GM21390 (cell line): ENCODE measurements at regions not wholly inside any gene's neighbourhood (a gene's known extent, or its start where the extent isn't known, plus 50 kb on each side); places are given as distances from the start of the nearest gene placed in this dataset.
A peak's percentile ranks its signal among the peaks of the same experiment; 100 is the strongest.

Source experiments
- ATAC-seq: cut with Tn5 transposase; IDR thresholded peaks from one replicate; pipeline ENCODE4 v1.9.1; 2021; ENCODE audit not compliant: unreplicated experiment

DNA sequence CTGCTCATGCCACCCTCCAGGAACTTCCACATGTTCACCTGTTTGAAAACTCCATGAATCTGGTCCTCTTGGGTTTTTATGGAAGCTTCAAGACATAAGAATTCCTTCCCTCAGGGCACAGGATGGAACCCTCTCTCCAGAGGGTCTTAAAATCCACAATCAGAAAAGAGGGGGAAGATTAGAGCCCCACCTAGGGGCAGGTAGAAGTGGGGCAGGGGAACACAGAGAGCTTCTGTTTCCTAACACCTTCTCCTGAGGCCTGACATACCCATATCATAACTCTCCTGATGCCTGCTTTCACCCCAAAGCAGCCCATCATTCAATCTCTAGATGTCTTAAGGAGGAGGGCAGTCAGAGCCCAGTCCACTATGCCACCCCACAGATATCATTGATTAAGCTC is 1087.7 kb upstream of the ARRDC3 start:
- ATAC-seq, result no peak

DNA sequence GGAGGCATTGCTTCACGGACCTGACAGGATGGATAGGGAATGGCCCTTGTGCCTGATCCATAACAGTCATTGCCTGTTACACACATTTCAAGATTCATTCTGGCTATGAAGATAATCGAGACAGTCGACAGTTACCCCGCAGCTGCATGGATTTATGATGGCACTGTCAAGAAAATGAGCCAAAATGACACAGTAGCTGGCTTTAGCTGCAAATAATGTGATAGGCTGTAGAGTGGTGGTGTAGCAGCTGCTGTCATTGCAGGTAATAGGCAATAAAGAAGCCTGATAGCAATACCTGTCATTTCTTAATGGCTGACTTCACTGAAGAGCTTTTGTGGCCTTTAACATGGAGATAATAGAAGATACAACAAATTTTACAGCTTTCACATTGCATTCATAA is 1085.2 kb upstream of the ARRDC3 start:
- no peak for ATAC-seq

DNA sequence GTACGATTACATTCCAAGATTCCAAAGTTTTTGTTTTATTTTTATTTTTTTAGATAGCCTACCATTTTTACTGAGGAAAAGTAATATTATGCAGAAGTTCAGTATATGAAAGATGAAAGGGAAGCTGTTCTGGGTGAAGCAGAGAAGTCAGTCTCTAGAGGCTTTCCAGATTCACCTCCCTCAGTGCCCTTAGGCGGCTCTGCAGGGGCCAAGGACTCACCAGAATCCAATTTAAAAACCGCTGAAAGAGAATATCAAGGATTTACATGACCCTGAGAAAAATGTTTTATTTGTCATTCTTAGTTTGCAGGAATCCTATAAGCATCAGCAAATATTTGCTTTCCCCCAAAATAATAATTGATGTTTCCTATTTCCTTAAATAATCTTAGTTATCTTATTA is 1084.6 kb upstream of the ARRDC3 start:
- ATAC-seq, result no peak

DNA sequence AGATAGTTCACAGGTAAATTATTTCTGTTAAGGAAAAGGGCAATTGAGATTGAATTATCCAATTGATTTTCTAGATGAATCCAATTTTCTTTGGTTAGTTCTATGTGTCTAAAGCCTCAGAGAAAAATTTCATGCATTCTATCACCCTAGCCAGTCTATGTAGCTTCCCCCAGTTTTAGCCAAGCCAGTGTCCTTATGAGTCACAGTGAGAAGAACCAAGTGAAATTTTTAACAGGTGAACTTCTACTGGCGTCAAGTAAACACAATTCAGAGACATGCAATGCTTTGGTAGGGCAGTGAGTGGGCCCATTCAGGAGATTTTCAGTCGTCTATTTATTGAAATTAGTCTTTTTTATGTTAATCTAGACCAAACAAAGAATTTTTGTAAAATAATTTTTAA is 1077.4 kb upstream of the ARRDC3 start:
- ATAC-seq, result no peak

DNA sequence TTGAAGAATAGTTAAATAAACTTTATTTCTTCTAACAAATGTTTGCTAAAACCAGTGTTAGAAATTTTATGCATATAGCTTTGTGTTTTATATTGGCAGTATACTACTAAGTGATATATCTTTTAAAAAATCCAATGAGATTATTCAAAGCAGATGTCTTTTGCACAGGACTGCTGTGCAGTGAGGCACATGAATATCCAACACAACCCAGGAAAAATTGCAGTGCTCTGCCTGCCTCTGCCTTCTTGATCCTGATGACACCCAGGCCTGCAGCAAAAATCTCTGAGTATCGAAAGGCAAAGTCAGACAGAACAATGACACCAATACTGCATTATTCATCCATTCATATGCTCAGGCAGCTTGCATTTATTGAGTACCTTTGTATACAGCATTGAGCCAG is 1076.5 kb upstream of the ARRDC3 start:
- ATAC-seq, result no peak

DNA sequence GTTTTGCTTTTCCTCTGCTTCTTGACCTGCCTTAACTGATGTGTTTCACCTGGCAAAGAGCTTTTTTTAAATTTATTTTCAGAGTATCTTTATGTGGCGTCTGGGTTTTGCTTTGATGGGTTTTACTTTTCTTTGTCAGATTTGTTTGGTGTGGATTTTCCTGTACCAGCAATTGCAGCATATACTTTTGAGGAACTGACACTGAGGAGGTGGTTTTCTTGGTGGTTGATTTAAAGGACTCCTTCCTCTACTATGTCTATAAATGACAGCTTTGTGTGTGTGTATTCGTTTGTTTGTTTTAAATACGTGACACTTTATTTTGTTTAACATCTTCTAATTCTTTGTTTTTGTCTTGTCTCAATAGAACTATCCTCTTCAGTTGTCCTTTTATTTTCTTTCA is 1071.9 kb upstream of the ARRDC3 start:
- ATAC-seq, result peak; percentile 100

DNA sequence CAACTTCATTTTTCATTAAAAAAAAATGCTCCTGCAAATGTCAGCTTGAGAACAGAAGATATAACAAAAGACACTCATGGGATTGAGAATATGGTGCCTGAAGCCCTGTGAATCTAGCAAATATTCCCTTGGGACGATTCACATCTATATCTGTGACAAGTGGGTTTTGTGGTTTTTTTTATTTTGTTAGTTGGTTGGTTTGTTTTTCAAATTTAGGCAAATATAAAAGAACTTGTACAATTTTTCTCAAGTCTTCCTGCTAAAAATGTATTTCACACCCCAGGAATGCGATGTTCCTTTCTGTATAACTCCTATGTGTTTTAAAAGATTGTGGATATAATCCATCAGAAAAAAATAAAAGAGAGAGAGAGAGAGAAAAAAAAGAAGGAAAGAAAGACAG is 1061.8 kb upstream of the ARRDC3 start:
- no peak for ATAC-seq

DNA sequence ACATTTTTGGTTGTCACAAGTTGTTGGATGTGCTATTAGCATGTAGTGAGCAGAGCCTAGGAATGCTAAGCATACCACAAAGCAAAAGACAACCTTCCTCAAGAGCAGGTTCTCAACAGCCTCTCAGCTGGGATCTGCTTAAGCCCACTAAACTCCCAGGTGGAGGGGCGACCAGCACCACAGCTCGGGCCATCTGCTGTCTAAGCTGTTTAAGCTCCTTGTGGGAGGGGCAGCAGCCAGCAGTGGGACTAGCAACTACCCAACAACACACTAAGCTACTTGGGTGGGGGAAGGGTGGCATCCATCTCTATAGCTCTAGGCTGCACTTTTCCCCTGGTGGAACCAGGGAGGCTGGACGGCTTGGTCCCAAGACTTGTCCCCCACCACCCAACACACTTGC is 1052.7 kb upstream of the ARRDC3 start:
- ATAC-seq, result no peak

DNA sequence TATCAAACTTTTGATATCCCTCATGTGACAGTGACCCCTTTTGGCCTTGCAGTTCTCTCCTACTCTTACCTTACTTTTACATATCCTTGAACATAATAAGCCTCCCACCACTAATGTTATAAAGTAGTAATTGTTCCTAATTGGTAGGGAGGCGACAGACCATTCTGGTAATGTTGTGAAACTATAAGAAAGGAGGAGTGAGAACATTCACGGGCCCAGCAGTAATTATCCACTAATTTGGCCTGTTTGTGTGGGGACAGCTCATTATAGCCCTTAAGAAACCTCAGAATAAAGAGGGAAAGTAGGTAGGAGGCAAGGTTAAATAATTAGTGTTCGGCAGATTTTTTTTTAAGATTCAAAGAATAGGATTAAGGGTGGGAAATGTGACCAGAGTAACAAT is 1046.5 kb upstream of the ARRDC3 start:
- ATAC-seq, result no peak

DNA sequence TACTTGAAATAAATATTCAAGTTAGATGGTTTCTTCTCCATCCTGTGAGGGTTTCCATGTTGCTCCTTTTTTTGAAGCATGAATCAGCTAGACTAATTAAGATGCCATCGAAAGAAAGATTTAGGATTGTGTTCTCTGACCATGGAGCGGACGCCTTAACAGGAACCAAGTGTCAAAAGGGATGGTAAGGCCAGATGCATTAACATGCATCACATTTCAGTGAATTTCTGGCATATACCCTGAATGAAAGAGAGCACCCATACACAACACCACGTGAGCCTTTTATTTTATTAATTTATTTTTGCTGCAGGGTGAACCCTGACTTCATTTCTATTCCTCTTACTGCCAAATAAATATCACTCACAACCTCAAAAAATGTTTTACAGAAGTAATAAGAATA is 1045.3 kb upstream of the ARRDC3 start:
- no peak for ATAC-seq

DNA sequence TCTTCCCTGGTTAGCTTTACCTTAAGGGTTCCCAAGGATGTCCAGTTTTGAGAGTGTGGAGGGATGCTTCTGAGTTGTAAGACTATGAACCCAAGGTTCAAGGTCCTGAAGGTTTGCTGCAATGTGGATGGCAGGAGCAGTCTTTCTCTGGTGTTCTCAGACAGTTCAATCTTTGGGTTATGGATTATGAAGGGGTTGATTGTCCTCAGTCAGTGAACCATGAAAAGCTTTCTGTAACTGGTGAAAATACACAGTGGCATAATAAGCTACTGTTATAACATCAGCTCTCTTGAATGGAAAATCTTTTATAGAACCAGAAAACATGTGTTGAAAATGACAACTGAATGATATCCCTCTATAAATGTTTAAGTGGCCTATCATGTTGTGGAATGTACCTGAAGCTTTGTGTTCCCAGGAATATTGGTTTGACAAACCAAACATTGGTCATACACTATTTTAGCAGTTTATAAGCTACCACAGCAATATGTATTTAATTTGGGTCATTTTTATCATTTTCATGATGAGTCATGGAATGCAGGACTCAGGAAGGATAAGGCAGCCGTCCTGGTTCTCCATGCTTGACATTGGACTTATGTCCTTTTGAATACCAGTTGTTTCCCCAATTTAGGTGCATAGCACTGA is 1041.8 kb upstream of the ARRDC3 start:
- ATAC-seq, result no peak

DNA sequence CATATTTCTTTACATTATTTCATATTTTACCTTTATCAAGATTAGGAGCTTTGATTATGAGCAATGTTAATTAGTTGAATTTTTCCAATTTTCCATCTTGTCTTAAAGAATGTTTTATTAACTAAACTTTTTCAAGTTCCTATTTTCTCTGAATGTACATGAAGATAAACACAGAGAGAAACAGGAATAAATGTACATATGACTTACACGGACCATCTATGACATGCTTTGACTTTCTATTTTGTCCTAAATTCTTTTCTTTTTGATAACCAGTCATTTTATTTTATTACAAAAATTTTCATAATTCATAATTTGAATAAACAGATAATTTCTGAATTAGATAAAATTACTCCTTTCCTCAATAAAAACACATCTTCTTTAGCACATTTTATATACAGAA is 1038.8 kb upstream of the ARRDC3 start:
- no peak for ATAC-seq

DNA sequence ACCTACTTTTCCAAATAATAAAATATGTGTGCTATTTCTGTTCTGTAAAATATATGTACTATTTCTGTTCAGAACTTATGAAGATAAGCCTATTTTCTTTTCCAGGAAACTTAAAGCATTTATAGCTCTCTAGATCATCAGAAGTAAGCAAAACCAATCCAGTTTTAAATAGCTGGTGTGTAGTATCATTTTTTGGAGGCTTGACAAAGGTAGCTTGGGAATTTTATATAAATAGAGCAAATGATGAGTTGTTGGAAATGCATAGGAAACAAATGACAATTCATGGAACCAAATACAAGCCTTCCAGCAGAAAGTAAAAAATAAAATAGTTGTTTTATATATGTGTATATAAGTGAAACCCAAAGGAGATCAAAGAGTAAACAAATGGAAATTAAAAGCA is 1038.1 kb upstream of the ARRDC3 start:
- ATAC-seq, result no peak

DNA sequence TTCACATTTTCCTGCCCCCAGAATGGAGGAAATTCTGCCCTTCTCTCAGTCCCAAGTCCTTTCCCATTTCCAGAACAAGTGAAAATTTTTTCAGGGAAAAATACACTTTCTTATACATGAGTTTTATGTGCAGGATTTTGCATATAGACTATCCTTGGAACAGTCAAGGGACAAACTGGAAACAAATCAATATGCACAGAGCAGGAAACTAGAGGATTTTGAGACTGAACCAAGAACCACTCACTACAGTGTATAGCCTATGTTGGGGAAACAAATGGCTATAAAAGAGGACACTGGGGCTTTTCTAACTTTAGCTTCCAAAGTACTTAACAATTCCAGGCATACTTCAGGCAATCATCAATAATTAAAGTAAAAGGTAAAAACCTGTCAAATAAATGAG is 1036.1 kb upstream of the ARRDC3 start:
- ATAC-seq, result no peak

DNA sequence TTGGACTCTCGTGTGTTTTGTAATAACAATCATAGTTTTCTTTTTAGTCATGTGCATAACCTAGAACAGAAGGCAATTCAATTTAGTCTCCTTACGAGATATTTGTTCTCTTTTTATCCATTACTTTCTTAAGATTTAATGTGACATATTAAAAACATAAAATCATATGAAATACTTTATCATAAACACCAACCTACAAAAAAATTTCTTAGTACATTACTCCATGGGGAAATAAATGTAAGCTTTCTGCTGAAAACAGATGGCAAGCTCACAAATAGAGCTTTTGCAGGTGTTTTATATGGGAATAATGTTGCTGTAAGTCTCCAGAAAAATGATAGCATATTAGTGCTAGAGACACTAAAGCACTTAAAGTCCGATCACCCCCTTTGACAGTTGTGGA is 1035.2 kb upstream of the ARRDC3 start:
- ATAC-seq, result no peak

DNA sequence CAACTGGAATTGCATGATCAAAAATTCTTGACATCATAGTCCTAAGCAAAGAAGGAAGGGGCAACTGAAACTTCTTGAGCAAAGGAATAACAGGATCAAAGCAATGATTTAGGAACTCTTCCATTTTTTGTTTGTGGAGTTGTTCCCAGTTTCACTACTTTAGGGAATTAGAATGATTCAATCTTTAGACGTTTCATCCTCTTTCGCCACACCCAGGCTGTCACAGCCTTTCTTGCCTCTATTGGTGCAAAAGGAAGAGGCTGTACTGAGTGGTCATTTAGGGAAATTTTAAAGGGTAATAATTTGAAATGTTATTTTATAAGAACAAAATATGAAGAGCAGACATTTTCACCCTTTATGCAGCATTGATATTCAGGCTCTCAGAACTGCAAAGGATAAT is 1026.0 kb upstream of the ARRDC3 start:
- no peak for ATAC-seq

DNA sequence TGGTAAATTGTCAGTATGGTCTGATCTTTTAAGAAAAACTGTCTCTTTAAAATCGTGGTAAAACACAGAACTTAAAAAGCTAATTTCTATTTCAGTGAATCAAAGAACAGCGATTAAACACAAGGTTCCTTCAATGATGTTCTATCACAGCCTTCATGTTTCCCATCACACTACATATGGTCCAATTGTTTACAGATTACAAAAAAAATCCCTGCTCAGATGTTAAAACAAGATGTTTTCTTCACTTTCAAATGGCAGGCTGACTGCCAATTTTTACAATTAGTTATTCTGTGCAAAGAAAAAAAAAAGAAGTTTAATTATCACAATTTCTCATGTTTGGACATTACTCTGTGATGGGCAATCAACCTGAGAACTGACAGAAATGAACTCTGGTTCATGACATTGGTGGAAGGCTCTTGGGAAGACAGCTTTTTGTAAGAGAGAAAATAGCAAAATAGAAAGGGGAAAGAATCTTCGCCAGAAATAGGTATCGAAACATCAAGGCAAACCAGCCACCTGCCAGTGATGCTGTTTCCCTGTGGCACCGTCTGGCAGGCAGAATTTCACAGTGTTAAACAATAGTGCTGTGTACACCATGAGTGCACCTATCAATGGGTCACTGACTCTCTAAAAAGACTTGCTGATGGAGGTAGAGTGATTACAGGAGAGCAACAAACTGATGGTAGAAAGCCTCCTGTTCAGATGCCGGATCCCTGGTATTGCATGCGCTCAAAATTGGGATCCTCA is 1020.0 kb upstream of the ARRDC3 start:
- no peak for ATAC-seq

DNA sequence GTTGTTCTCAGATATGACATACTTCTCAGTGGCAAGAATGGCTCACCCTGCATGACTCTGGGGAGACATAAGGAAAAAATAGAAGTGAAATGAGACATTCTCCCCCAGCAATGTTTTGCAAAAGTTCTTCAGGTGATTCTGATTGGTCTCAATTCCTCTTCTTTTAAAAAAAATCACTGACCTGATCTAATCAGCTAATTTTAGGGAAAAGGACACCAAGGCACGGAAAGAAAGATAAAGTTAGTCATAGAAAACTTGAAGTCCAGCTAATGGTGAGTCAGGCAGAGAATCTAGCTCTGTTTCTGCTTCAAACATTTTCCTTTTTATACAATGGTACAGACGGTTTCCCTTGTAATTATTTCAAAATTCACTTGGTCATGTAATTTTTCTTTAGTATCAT is 1018.9 kb upstream of the ARRDC3 start:
- no peak for ATAC-seq

DNA sequence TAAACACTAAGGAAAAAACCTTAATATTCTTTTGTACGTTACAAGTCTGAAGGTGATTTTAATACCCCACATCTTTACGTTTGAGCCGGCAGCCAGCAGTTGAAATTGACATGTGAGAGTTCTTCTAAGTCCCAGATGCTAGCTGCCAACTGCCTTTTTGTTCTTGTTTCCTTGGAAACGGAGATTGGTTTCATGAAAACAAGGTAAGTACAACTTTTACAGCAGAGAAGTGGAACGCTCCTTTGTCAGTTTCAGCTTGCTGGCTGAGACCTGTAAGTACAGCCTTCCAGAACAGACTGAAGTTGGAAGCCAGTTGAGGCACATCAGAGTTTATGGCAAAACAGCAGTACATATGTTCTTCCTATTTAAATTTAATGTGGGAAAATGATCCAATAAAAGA is 1018.4 kb upstream of the ARRDC3 start:
- no peak for ATAC-seq

DNA sequence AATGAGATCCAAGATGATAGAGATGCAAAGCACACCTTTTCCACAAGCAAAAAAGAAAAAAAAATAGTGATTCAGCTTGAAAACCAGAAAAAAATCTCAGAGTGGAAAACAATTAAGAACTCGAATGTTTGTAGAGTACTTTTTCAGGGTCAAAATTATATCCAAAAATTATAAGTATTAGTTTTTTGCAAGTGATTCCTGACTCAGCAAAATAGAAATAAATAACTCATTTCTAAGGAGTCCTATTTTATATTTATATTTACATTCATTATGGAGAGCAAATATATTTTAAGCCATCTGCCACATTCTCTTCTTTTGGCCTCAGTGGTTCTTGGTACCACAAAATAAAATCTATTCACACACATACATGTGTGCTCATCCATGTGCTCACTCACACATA is 1011.8 kb upstream of the ARRDC3 start:
- no peak for ATAC-seq

DNA sequence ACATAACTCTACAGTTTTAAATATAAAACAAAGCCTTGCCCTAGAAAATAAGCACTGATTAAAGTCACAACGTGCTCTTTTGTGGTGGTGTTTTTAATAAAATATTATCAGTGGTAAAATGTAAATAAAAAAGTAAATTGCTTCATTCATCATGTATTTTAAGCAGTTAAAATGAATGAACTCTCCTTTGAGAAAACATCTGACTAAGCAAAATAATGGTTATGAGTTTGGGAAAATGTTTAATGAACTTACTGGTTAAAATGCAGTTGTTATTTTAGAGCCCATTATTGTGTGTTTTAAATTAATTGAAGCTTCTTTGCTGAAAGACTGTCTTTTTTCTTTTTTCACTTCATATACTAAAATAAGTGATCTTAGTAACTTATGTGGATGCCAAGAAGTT is 1007.5 kb upstream of the ARRDC3 start:
- no peak for ATAC-seq

DNA sequence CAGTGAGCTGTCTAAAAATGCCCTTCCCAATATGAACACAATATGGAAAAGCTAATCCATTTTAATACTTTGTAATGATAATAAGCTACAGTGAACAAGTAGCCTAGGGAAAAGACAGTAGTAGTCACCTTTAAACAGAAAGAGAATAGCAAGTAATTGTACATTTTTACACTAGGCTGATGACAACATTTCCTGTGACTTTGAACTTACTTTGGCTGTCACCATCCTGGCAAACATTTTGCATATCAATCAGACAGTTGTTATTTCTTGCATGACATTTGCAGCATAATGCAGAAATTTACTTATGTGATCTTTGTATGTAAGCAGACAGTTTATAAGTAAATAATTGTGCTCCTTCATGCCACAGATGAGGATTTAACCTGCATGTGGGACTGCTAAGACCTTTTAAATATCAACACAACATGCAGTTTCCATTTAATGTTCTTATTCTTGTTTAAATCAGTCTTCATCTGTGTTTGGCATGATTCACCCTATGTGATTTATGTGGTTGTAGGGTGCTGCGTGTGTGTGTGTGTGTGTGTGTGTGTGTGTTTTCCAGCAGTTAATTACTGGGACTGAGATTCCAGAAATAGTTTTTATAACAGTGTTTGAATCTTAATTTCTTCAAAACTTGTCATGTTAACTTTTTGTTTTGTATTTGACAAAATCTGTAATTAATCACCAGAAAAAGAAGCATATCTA is 997.1 kb upstream of the ARRDC3 start:
- no peak for ATAC-seq
